ENCODE measurements at regions not wholly inside any gene's neighbourhood (a gene's known extent, or its start where the extent isn't known, plus 50 kb on each side); places are given as distances from the start of the nearest gene placed in this dataset.

- ChIA-PET CTCF (no interaction called here), POLR2A (no interaction called here)
Measured at GRCh38 chr18:24991141-24992060, 360.6 kb downstream of the ZNF521 start.

- ChIA-PET CTCF (no interaction called here), POLR2A (no interaction called here)
Measured at GRCh38 chr18:24992491-24992890, 359.5 kb downstream of the ZNF521 start.

GRCh38 chr18:24993628-24994027 is 358.3 kb downstream of the ZNF521 start:
- POLR2A ChIA-PET: no interaction called here

GRCh38 chr18:24995056-24995455 is 356.9 kb downstream of the ZNF521 start:
- ChIA-PET POLR2A (no interaction called here), CTCF (no interaction called here)

More at GRCh38 chr18:24993628-24994027, 358.3 kb downstream of the ZNF521 start:
- CTCF ChIA-PET: no interaction called here

GRCh38 chr18:24995755-24996154 is 356.2 kb downstream of the ZNF521 start:
- ChIA-PET CTCF (no interaction called here), POLR2A (no interaction called here)

GRCh38 chr18:24999650-25000267 is 352.2 kb downstream of the ZNF521 start:
- POLR2A ChIA-PET: no interaction called here
- CTCF ChIA-PET: no interaction called here

- POLR2A ChIA-PET: no interaction called here
- CTCF ChIA-PET: no interaction called here
Measured at GRCh38 chr18:25001803-25002202, 350.2 kb downstream of the ZNF521 start.

- ChIA-PET CTCF (interaction anchor here (0.7 kb wide), 1 partner anchor 13 kb away, joined by 3 read pairs; no protein-coding TSS in a partner anchor), POLR2A (no interaction called here)
Measured at GRCh38 chr18:25005541-25006403, 346.2 kb downstream of the ZNF521 start.

GRCh38 chr18:25010623-25011374 is 341.2 kb downstream of the ZNF521 start:
- ChIA-PET POLR2A (no interaction called here), CTCF (no interaction called here)

Data from activated CD8-positive, alpha-beta memory T cell treated with anti-CD3 and anti-CD28 coated beads for 36 hours (primary cell).